Fibroblast of mammary gland (primary cell): ENCODE measurements at regions not wholly inside any gene's neighbourhood (a gene's known extent, or its start where the extent isn't known, plus 50 kb on each side); places are given as distances from the start of the nearest gene placed in this dataset.
"Not testable (repeated sequence)": the region's sequence is repeated elsewhere in the genome, so short reads cannot be mapped to it uniquely, and the experiment has no call there.

Experiments
- DNase-seq: peaks from one replicate; pipeline ENCODE4 v3.0.0-alpha.2; 2010; ENCODE audit warnings: low read depth
- H3K4me3 ChIP-seq: 2 replicates; pipeline ENCODE4 v1.5.1; 2011; ENCODE audit warnings: low read depth, mild to moderate bottlenecking, low read length, moderate library complexity; ENCODE audit not compliant: control insufficient read depth
- TF ChIP-seq, protein P1 (sequence below): conservative IDR thresholded peaks from 2 replicates; pipeline ENCODE4 v1.5.1; 2011; ENCODE audit warnings: low read depth, low read length, inconsistent platforms; ENCODE audit not compliant: control insufficient read depth, insufficient read depth

DNA sequence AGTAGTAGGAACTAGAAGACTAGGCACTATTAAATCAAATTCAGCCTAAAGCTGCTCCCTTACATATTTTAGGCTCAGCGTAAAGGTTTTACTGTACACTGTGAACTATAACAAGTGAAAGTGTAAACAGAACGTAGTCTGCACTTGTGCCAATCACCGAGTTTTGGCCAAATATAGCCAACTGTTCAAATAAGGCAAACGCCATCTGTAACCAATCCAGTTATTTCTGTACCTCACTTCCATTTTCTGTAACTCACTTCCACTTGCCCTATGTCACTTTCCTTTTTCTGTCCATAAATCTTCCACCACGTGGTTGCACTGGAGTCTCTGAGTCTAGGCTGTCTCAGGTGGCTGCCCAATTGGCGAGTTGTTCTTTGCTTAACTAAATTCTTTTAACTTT is 2132.2 kb downstream of the LRRC4C start:
- TF ChIP-seq, protein P1, sequence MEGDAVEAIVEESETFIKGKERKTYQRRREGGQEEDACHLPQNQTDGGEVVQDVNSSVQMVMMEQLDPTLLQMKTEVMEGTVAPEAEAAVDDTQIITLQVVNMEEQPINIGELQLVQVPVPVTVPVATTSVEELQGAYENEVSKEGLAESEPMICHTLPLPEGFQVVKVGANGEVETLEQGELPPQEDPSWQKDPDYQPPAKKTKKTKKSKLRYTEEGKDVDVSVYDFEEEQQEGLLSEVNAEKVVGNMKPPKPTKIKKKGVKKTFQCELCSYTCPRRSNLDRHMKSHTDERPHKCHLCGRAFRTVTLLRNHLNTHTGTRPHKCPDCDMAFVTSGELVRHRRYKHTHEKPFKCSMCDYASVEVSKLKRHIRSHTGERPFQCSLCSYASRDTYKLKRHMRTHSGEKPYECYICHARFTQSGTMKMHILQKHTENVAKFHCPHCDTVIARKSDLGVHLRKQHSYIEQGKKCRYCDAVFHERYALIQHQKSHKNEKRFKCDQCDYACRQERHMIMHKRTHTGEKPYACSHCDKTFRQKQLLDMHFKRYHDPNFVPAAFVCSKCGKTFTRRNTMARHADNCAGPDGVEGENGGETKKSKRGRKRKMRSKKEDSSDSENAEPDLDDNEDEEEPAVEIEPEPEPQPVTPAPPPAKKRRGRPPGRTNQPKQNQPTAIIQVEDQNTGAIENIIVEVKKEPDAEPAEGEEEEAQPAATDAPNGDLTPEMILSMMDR: no peak
- H3K4me3 ChIP-seq: no peak overlapping the region
- no peak for DNase-seq

DNA sequence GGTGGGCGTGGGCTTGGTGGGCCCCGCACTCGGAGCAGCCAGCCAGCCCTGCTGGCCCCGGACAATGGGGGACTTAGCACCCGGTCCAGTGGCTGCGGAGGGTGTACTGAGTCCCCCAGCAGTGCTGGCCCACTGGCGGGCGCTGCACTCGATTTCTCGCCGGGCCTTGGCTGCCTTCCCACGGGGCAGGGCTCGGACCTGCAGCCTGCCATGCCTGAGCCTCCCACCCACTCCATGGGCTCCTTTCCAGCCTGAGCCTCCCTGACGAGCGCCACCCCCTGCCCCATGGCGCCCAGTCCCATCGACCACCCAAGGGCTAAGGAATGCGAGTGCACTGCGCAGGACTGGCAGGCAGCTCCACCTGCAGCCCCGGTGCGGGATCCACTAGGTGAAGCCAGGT is 2147.6 kb downstream of the LRRC4C start:
- not testable (repeated sequence) for H3K4me3 ChIP-seq, DNase-seq

DNA sequence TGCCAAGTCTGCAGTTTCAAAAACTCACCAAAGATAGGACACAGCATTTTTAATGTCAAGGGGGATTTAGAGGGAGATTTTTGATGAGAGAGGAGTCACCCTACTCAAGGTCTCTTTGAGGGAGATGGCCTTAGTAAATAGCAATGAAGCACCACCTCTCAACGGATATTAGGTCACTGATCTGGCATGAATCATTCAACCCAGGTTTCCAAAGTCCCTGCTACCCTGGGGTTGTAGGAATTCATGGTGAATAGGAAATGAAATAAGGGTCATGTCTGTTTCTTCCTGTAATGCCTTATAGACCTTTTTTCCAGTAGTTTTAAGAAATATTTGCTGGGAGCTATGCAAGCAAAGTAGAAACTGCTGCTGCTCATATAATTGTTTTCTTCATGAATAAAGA is 2154.9 kb downstream of the LRRC4C start:
- H3K4me3 ChIP-seq: no peak overlapping the region
- DNase-seq: no peak
- TF ChIP-seq, protein P1: no peak

DNA sequence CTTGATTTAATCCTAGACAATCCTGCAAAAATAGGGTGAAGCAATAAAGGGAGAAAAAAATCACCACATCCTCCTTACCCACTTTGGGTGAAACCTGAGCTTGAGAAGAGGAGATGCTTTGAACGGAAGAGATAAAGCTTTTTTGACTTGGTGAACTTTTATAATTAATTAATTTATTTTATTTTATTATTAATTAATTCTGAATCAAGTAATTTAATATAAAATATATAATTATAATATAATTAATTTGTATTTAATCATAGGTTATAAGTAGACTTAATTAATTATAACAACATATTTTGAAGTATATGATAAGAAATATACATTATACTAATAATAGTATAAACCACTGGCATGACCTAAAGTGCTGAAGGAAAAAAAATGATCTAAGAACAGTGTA is 2164.8 kb downstream of the LRRC4C start:
- no peak for DNase-seq
- H3K4me3 ChIP-seq: no peak overlapping the region
- TF ChIP-seq, protein P1: no peak

DNA sequence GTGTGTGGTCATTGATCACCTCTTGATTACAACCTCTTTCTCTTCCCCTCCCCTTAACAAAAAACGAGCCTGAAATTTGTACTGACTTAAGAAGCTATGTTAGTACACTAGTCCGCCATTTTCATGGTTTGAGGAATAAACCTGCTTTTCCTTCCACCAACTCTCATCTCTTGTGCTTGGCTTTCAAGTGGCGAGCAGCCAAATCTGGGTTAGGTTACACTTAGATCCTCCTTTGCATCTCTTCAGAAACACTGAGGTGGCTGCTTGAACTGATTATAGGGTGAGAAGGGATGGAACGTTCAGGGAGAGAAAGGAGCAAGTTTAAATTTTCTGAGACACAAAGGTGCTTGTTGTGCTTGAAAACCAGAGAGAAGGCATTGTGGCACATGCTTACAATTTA is 2171.4 kb downstream of the LRRC4C start:
- H3K4me3 ChIP-seq: no peak overlapping the region
- TF ChIP-seq, protein P1: no peak
- DNase-seq: no peak

DNA sequence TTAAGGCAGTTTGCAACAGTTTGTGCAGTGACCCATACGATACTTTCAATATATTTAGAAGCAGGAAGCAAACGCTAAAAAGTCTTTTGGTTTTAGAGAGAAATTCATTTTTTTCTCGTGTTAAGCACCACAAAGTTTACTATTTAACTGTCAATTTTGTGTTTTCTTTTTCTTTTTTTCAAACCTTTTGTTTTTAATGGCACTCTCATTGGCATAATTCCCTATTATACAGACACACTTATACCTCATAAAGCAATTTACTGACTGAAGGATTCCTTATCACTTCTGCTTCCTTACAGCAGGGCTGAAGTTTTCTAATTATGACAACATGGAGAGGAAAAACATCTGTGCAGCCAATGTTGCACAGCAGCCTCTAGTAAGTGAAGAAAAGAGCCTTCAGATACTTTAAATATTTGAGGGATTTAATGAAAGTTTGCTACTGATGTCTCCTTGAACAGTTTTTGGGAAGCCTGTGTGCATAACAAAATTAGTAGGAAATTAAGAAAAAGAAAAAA is 2191.2 kb downstream of the LRRC4C start:
- no peak overlapping the region for H3K4me3 ChIP-seq
- TF ChIP-seq, protein P1: no peak
- DNase-seq: no peak

DNA sequence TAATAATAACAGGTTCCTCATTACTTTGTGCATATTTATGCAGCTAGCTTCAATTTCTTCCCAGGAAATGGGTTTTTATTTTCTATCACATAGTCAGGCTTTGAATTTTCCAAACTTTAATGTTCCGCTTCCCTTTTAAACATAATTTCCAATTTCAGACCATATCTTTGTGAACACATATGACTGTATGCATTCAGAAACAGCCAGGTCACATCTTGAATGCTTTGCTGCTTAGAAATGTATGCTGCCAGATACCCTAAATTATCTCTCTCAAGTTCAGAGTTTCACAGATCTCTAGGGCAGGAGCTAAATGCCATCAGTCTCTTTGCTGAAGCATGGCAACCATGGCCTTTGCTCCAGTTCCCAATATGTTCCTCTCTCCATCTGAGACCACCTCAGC is 2203.8 kb downstream of the LRRC4C start:
- no peak for DNase-seq
- TF ChIP-seq, protein P1: no peak
- no peak overlapping the region for H3K4me3 ChIP-seq
